Activated CD8-positive, alpha-beta T cell treated with anti-CD3 and anti-CD28 coated beads for 36 hours (primary cell): ENCODE measurements at regions not wholly inside any gene's neighbourhood (a gene's known extent, or its start where the extent isn't known, plus 50 kb on each side); places are given as distances from the start of the nearest gene placed in this dataset.

ENCODE experiments used
- ATAC-seq: fragments of 200-7000 bp; cut with Tn5 transposase; one replicate; pipeline ENCODE4 v1.10.0; 2021; ENCODE audit warnings: mild to moderate bottlenecking, moderate library complexity
- CTCF ChIA-PET: fragments of 350-600 bp; sonication (Branson Sonifier 250); formaldehyde crosslinking; loops from one replicate; lab custom pipeline; 2021; ENCODE audit warnings: antibody characterized with exemption; lab: Charles Lee
- POLR2A ChIA-PET: fragments of 350-600 bp; sonication (Branson Sonifier 250); formaldehyde crosslinking; loops from one replicate; lab custom pipeline; 2021; ENCODE audit warnings: antibody characterized with exemption; lab: Charles Lee
- DNase-seq: peaks from one replicate; pipeline ENCODE4 v3.0.0-alpha.2; 2020
- H3K27ac Mint-ChIP-seq: one replicate; pipeline ENCODE4 v1.8.0; 2021; ENCODE audit warnings: mild to moderate bottlenecking, mixed read lengths
- H3K27me3 Mint-ChIP-seq: one replicate; pipeline ENCODE4 v1.8.0; 2021; ENCODE audit warnings: mixed read lengths
- H3K36me3 Mint-ChIP-seq: one replicate; pipeline ENCODE4 v1.8.0; 2021; ENCODE audit warnings: low read depth, mixed read lengths
- H3K4me1 Mint-ChIP-seq: one replicate; pipeline ENCODE4 v1.8.0; 2021; ENCODE audit warnings: low read depth, mixed read lengths
- H3K4me3 Mint-ChIP-seq: one replicate; pipeline ENCODE4 v1.8.0; 2021; ENCODE audit warnings: mild to moderate bottlenecking, moderate library complexity, mixed read lengths
- H3K9me3 Mint-ChIP-seq: one replicate; pipeline ENCODE4 v1.8.0; 2021; ENCODE audit warnings: mixed read lengths
- CTCF ChIP-seq: fragments of 200-600 bp; IDR thresholded peaks from one replicate; pipeline ENCODE4 v1.8.0; 2022; ENCODE audit warnings: antibody characterized with exemption, mild to moderate bottlenecking
- intact Hi-C: fragments of 100-400 bp; cut with micrococcal nuclease; formaldehyde crosslinking; loops from one replicate; pipeline ENCODE4 v1.10.0; 2022

- H3K9me3 Mint-ChIP-seq: no peaks in the 10 kb centered on the region
- DNase-seq (no peak), ATAC-seq (no peak)
- H3K4me1 Mint-ChIP-seq: no peaks in the 10 kb centered on the region
- no peak for TF ChIP-seq CTCF
- intact Hi-C loops: no loop called here
- H3K36me3 Mint-ChIP-seq: no peaks in the 10 kb centered on the region
- ChIA-PET CTCF (no interaction called here), POLR2A (no interaction called here)
- no peak overlapping the region for H3K4me3 Mint-ChIP-seq
- H3K27me3 Mint-ChIP-seq: peaks cover 15% of the 10 kb centered on the region
- no peak overlapping the region for H3K27ac Mint-ChIP-seq
These were observed 105.6 kb upstream of the CPEB2 start for GRCh38 chr4:14896656-14897175.

GRCh38 chr4:14897217-14897616 is 105.1 kb upstream of the CPEB2 start:
- Mint-ChIP-seq H3K9me3 (no peaks in the 10 kb centered on the region), H3K27ac (no peak overlapping the region), H3K4me3 (no peak overlapping the region), H3K4me1 (no peaks in the 10 kb centered on the region), H3K27me3 (peaks cover 15% of the 10 kb centered on the region), H3K36me3 (no peaks in the 10 kb centered on the region)
- DNase-seq: no peak
- TF ChIP-seq CTCF: no peak
- POLR2A ChIA-PET: no interaction called here
- intact Hi-C loops: no loop called here
- ATAC-seq: no peak
- CTCF ChIA-PET: no interaction called here

GRCh38 chr4:14898989-14899388 is 103.3 kb upstream of the CPEB2 start:
- TF ChIP-seq CTCF: no peak
- DNase-seq (no peak), ATAC-seq (no peak)
- Mint-ChIP-seq H3K4me1 (no peaks in the 10 kb centered on the region), H3K36me3 (no peaks in the 10 kb centered on the region), H3K4me3 (no peak overlapping the region), H3K27me3 (peaks cover 15% of the 10 kb centered on the region), H3K27ac (no peak overlapping the region), H3K9me3 (no peaks in the 10 kb centered on the region)
- intact Hi-C loops: no loop called here
- CTCF ChIA-PET: no interaction called here
- POLR2A ChIA-PET: no interaction called here

- H3K27ac Mint-ChIP-seq: no peak overlapping the region
- CTCF ChIA-PET: no interaction called here
These were observed 99.9 kb upstream of the CPEB2 start for GRCh38 chr4:14902342-14902741.

GRCh38 chr4:14903321-14903720 is 99.0 kb upstream of the CPEB2 start:
- TF ChIP-seq CTCF: no peak
- Mint-ChIP-seq H3K36me3 (no peaks in the 10 kb centered on the region), H3K4me3 (no peak overlapping the region), H3K27me3 (peaks cover 10% of the 10 kb centered on the region), H3K27ac (no peak overlapping the region), H3K9me3 (no peaks in the 10 kb centered on the region), H3K4me1 (peaks cover 2% of the 10 kb centered on the region)
- intact Hi-C loops: no loop called here
- DNase-seq (no peak), ATAC-seq (no peak)
- ChIA-PET POLR2A (no interaction called here), CTCF (no interaction called here)

More at GRCh38 chr4:14902342-14902741, 99.9 kb upstream of the CPEB2 start:
- no peak for DNase-seq
- POLR2A ChIA-PET: no interaction called here
- no peak for TF ChIP-seq CTCF
- Mint-ChIP-seq H3K36me3 (no peaks in the 10 kb centered on the region), H3K9me3 (no peaks in the 10 kb centered on the region), H3K4me3 (no peak overlapping the region), H3K27me3 (peaks cover 13% of the 10 kb centered on the region), H3K4me1 (peaks cover 2% of the 10 kb centered on the region)
- intact Hi-C loops: no loop called here
- no peak for ATAC-seq
